Fibroblast of lung (primary cell): ENCODE measurements at regions not wholly inside any gene's neighbourhood (a gene's known extent, or its start where the extent isn't known, plus 50 kb on each side); places are given as distances from the start of the nearest gene placed in this dataset.

Experiments used
- EZH2 ChIP-seq: IDR thresholded peaks from 2 replicates; pipeline ENCODE4 v1.5.1; 2012; ENCODE audit warnings: low read length, control low read depth, mild to moderate bottlenecking; ENCODE audit errors: missing control alignments
- TF ChIP-seq, protein P1 (sequence below), 2 donors: IDR thresholded peaks in 1 of 2; conservative IDR thresholded peaks in 1 of 2; 1 replicate in 1 of 2; 2 replicates in 1 of 2; pipeline ENCODE4 v1.5.1; 2011 to 2012; ENCODE audit warnings: low read length in 2 of 2, control low read depth in 1 of 2, inconsistent platforms in 1 of 2, low read depth in 1 of 2, mild to moderate bottlenecking in 1 of 2

DNA sequence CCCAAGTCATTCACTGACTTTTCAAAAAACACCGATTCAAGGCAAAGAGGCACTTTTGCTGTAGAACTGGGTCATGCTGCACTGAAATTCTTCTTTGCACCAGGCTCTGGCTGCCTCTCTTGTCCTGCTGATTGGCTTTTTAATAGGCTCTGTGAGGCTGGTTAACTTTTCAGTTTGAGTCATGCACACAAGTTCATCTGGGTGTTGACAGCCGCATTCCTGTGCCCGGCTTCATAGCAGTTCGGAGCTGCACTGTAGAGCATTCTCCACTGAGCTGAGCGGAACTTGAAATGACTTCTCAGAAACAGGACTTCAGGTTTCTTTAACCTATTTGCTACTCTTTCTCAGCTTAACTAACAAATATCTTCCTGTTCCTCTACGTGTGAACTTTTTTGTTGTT lies 978.3 kb downstream of the UQCRFS1 start:
- no peak for TF ChIP-seq EZH2
- TF ChIP-seq, protein P1, sequence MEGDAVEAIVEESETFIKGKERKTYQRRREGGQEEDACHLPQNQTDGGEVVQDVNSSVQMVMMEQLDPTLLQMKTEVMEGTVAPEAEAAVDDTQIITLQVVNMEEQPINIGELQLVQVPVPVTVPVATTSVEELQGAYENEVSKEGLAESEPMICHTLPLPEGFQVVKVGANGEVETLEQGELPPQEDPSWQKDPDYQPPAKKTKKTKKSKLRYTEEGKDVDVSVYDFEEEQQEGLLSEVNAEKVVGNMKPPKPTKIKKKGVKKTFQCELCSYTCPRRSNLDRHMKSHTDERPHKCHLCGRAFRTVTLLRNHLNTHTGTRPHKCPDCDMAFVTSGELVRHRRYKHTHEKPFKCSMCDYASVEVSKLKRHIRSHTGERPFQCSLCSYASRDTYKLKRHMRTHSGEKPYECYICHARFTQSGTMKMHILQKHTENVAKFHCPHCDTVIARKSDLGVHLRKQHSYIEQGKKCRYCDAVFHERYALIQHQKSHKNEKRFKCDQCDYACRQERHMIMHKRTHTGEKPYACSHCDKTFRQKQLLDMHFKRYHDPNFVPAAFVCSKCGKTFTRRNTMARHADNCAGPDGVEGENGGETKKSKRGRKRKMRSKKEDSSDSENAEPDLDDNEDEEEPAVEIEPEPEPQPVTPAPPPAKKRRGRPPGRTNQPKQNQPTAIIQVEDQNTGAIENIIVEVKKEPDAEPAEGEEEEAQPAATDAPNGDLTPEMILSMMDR (conservative IDR thresholded peaks at IDR 0.05 in 1 of 2, IDR thresholded peaks at IDR 0.05 in 1 of 2; ENCODE audit: low read depth in 1 of 2, low read length in 2 of 2): no peak
